GM12865 (cell line): ENCODE measurements at regions not wholly inside any gene's neighbourhood (a gene's known extent, or its start where the extent isn't known, plus 50 kb on each side); places are given as distances from the start of the nearest gene placed in this dataset.
"Not testable (repeated sequence)": the region's sequence is repeated elsewhere in the genome, so short reads cannot be mapped to it uniquely, and the experiment has no call there.

ENCODE experiments used
- DNase-seq: peaks from one replicate; pipeline ENCODE4 v3.0.0; 2010; ENCODE audit warnings: low read depth
- H3K4me3 ChIP-seq: 2 replicates; pipeline ENCODE4 v1.5.1; 2011; ENCODE audit warnings: mild to moderate bottlenecking, low read depth, low read length, control low read depth
- TF ChIP-seq, protein P1 (sequence below): IDR thresholded peaks from 2 replicates; pipeline ENCODE4 v1.5.1; 2011; ENCODE audit warnings: low read length, control low read depth, low read depth, inconsistent platforms; ENCODE audit not compliant: insufficient read depth; ENCODE audit errors: missing control alignments

DNA sequence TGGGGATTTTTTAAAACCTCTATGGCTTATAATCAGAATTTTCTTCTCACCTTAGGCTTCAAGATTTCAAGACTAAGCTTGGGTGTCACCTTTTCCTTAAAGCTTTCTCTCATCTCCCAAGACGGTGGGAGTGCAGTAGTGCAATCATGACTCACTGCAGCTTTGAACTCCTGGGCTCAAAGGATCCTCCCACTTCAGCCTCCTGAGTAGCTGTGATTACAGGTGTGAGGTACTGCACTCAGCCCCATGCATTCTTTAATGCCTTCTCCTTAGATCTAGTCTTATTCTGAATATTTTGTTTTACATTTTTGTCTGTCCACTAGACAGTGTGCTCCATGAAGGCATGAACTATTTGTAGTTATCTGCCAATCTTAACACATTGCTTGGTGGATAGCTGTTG is 55.7 kb upstream of the FAT3 start:
- no peak overlapping the region for H3K4me3 ChIP-seq
- no peak for DNase-seq
- TF ChIP-seq, protein P1, sequence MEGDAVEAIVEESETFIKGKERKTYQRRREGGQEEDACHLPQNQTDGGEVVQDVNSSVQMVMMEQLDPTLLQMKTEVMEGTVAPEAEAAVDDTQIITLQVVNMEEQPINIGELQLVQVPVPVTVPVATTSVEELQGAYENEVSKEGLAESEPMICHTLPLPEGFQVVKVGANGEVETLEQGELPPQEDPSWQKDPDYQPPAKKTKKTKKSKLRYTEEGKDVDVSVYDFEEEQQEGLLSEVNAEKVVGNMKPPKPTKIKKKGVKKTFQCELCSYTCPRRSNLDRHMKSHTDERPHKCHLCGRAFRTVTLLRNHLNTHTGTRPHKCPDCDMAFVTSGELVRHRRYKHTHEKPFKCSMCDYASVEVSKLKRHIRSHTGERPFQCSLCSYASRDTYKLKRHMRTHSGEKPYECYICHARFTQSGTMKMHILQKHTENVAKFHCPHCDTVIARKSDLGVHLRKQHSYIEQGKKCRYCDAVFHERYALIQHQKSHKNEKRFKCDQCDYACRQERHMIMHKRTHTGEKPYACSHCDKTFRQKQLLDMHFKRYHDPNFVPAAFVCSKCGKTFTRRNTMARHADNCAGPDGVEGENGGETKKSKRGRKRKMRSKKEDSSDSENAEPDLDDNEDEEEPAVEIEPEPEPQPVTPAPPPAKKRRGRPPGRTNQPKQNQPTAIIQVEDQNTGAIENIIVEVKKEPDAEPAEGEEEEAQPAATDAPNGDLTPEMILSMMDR = no peak

DNA sequence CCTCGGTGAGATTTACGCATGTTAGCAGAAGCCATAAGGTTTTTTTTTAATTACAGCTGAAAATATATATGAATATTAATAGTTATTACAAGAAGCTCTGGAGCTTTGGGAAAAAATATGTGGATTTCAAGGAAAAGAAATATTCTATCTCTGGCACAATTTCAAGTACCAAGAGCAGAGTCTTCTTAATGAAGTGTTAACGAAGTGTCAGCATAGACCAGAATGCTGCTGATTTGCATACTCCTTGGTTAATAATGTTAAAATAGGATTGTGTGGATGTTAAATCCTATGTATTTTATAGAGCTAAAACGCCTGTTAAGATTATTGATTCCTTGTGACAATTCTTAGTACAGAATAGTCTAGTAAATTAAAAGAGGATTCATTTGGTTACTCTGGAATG is 57.0 kb upstream of the FAT3 start:
- H3K4me3 ChIP-seq = no peak overlapping the region
- no peak for DNase-seq
- TF ChIP-seq, protein P1 = no peak

DNA sequence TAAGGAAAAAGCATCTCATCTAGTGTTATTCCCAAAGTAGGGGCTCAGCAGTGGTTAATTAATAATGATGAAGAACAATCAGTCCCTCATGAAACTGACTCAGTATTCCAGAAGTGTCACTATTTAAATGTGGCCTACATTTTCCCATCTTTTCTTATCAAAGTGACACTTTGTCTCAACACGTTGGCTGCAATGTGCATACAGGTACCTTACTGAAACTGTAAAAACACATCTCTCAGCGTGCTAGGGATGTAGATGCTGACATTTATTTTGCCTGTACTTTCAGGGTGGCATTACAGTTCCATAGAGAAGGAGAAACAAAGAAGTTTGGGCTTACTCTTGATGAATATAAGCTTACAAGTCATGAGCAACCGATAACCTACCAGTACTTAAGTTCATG is 58.3 kb upstream of the FAT3 start:
- TF ChIP-seq, protein P1 = no peak
- no peak overlapping the region for H3K4me3 ChIP-seq
- DNase-seq = no peak

DNA sequence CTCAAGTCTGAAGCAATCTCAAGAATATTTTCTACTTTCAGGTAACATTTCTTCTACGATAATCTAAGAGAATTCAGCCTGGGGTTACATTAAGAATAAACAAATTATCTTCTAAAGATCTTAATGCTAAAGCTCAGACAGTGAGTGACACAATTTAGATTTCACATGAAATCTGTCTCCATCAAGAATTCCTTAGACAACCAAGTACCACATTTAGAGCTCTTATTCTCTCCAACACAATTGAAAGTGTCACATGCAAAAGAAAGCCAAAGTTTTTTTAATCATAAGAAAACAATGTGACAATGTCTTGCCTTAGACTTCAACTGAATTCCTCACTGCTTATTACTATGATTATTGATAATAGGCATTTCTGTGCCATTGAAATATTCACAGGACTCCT is 60.7 kb upstream of the FAT3 start:
- H3K4me3 ChIP-seq = no peak overlapping the region
- TF ChIP-seq, protein P1 = no peak
- no peak for DNase-seq

DNA sequence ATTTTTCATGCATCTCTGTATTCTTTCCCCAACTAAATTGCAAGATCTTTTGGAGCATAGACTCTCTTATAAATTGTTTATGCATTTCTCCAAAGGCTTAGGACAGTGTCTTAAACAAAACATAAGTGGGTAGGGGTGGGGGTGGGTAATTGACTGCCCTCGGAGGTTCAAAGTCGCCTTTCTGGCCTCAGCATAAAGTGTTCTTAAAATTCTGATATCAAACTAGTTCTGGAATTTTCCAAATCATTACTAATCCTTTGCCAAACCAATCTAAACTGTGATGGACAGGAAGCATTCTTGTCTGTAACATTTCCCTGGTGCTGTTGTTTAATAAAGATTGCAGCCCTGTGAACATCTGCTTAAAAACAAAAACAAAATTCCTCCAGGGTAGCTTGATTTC is 61.8 kb upstream of the FAT3 start:
- DNase-seq = no peak
- TF ChIP-seq, protein P1 = no peak
- no peak overlapping the region for H3K4me3 ChIP-seq

DNA sequence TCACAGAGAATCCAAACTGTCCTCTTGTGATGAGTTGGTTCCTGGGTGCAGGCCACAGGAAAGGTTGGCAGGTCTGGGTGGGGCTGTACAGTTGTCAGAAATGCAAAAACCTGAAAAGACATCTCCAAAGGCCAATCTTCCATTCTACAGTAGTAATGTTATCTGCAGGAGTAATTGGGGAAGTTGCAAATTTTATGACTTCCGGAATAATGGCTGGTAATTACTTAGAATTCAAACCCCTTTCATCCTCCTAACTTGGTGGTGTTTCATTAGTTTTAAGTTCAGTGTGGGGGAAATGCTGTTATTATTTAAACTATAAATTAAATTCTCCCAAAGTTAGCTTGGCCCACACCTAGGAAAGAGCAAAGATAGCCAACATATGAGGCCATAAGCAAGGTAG is 64.7 kb upstream of the FAT3 start:
- DNase-seq = no peak
- H3K4me3 ChIP-seq = no peak overlapping the region
- TF ChIP-seq, protein P1 = no peak

DNA sequence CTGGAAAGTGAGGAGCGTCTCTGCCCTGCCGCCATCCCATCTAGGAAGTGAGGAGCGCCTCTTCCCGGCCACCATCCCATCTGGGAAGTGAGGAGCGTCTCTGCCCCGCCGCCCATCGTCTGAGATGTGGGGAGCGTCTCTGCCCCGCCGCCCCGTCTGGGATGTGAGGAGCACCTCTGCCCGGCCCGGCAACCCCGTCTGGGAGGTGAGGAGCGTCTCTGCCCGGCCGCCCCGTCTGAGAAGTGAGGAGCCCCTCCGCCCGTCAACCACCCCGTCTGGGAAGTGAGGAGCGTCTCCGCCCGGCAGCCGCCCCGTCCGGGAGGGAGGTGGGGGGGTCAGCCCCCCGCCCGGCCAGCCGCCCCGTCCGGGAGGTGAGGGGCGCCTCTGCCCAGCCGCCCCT is 67.2 kb upstream of the FAT3 start:
- not testable (repeated sequence) for DNase-seq, H3K4me3 ChIP-seq

DNA sequence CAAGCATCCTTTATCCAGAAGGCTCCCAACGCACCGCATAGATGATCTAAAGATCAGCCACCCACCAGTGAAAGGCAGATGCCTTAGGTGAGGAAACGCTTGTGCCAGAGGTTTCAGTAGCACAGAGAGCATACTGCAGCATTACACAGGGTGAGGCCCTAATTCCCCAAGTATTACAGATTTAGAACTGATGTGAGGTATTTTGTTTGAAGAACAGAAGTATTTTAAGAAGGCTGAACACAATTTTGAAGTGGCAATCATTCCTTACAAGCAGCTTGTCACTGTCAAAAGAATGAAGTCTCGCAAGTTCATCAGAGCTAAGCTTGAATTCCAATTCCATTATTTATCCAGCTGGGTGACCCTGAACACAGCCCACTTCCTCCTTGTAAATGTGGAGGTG is 70.0 kb upstream of the FAT3 start:
- DNase-seq = no peak
- TF ChIP-seq, protein P1 = no peak
- no peak overlapping the region for H3K4me3 ChIP-seq
